ENCODE measurements at regions not wholly inside any gene's neighbourhood (a gene's known extent, or its start where the extent isn't known, plus 50 kb on each side); places are given as distances from the start of the nearest gene placed in this dataset.

GRCh38 chr3:73813692-73814292 is 189.1 kb upstream of the PDZRN3 start:
- Mint-ChIP-seq H3K4me1 (peaks cover 19% of the 10 kb centered on the region), H3K36me3 (peaks cover 4% of the 10 kb centered on the region; the same call in 1 of the 2 replicates), H3K27me3 (ENCODE audit: low read depth) (peaks cover 8% of the 10 kb centered on the region), H3K4me3 (no peak overlapping the region), H3K9me3 (peaks cover 20% of the 10 kb centered on the region), H3K27ac (no peak overlapping the region)
- no peak for ATAC-seq
- no peak for DNase-seq (ENCODE audit: low spot score)
- ChIA-PET POLR2A (interaction anchor here (0.9 kb wide), 1 partner anchor 14 kb away, joined by 3 read pairs; no protein-coding TSS in a partner anchor), CTCF (no interaction called here)
- TF ChIP-seq NFE2L1 (CRISPR knock-in tag; IDR thresholded peaks at IDR 0.05): no peak
- TF ChIP-seq USF1 (CRISPR knock-in tag; IDR thresholded peaks at IDR 0.05): no peak
- TF ChIP-seq, protein P1, sequence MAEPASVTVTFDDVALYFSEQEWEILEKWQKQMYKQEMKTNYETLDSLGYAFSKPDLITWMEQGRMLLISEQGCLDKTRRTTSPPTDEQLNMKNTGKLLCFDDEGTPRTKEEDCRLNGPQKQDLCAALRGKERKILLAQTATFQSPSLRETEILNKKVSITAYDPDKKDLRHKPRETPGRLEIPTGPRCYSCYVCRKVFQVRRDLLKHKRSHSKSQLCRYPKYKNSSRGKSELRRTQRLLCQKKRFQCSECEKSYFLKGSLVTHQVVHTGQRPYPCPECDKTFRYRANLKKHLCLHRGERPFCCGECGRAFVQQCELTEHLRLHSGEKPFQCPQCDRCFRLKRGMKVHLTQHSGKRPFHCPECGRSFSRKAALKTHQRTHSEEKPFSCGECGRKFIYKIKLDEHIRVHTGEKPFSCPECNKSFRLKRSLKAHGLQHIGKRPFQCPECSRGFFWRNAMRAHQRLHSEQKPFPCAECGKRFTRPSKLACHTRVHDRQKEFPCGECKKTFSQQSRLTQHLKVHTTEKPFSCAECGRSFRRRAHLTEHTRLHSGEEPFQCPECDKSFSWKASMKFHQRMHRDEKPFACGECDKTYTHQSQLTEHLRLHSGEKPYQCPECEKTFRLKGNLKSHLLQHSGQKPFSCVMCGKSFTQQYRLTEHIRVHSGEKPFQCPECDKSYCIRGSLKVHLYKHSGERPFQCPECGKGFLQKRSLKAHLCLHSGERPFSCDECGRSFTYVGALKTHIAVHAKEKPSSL (CRISPR knock-in tag; conservative IDR thresholded peaks at IDR 0.05): no peak
- TF ChIP-seq MYBL2 (CRISPR knock-in tag; IDR thresholded peaks at IDR 0.05): no peak
- TF ChIP-seq, protein P2, sequence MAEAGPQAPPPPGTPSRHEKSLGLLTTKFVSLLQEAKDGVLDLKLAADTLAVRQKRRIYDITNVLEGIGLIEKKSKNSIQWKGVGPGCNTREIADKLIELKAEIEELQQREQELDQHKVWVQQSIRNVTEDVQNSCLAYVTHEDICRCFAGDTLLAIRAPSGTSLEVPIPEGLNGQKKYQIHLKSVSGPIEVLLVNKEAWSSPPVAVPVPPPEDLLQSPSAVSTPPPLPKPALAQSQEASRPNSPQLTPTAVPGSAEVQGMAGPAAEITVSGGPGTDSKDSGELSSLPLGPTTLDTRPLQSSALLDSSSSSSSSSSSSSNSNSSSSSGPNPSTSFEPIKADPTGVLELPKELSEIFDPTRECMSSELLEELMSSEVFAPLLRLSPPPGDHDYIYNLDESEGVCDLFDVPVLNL (CRISPR knock-in tag; IDR thresholded peaks at IDR 0.05; ENCODE audit: borderline replicate concordance, low read depth): no peak
- TF ChIP-seq ZSCAN18 (CRISPR knock-in tag; IDR thresholded peaks at IDR 0.05): no peak
- TF ChIP-seq NR3C1 (CRISPR knock-in tag; conservative IDR thresholded peaks at IDR 0.05; ENCODE audit: low read depth): no peak
- TF ChIP-seq, protein P3, sequence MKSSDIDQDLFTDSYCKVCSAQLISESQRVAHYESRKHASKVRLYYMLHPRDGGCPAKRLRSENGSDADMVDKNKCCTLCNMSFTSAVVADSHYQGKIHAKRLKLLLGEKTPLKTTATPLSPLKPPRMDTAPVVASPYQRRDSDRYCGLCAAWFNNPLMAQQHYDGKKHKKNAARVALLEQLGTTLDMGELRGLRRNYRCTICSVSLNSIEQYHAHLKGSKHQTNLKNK (CRISPR knock-in tag; IDR thresholded peaks at IDR 0.05): no peak
- no peak for TF ChIP-seq ZNF671 (CRISPR knock-in tag; IDR thresholded peaks at IDR 0.05)
- no peak for TF ChIP-seq FOXJ3 (CRISPR knock-in tag; IDR thresholded peaks at IDR 0.05; ENCODE audit: borderline replicate concordance)
- no peak for TF ChIP-seq CBFB (CRISPR knock-in tag; IDR thresholded peaks at IDR 0.05; ENCODE audit: low read depth)
- TF ChIP-seq AFF4 (CRISPR knock-in tag; IDR thresholded peaks at IDR 0.05; ENCODE audit: borderline replicate concordance): no peak
- no peak for TF ChIP-seq FOXP1 (CRISPR knock-in tag; IDR thresholded peaks at IDR 0.05; ENCODE audit: borderline replicate concordance)
- no peak for TF ChIP-seq KAT7 (CRISPR knock-in tag; IDR thresholded peaks at IDR 0.05; ENCODE audit: borderline replicate concordance)
- TF ChIP-seq SOX15 (CRISPR knock-in tag; IDR thresholded peaks at IDR 0.05): no peak
- TF ChIP-seq ZNF317 (CRISPR knock-in tag; IDR thresholded peaks at IDR 0.05; ENCODE audit: borderline replicate concordance, low read depth): no peak
